GM12878 (cell line): ENCODE measurements at regions not wholly inside any gene's neighbourhood (a gene's known extent, or its start where the extent isn't known, plus 50 kb on each side); places are given as distances from the start of the nearest gene placed in this dataset.

ENCODE experiments used
- ATAC-seq: fragments of 200-7000 bp; cut with Tn5 transposase; 3 replicates; pipeline ENCODE4 v1.9.1; 2020; ENCODE audit warnings: mild to moderate bottlenecking, moderate library complexity
- BruUV-seq: library from RNA; stranded (reverse); fragments of 400-500 nt; replicated peaks from 2 replicates; lab custom pipeline; 2021; lab: Mats Ljungman, UMichigan
- CTCF ChIA-PET: fragments of 300-600 bp; sonication (Branson Sonifier 250); formaldehyde crosslinking; extraction: SDS; loops from one replicate; lab custom pipeline; 2021; ENCODE audit warnings: inconsistent platforms; lab: Yijun Ruan, JAX
- POLR2A ChIA-PET: fragments of 350-600 bp; formaldehyde crosslinking; extraction: SDS; loops from one replicate; lab custom pipeline; 2021; ENCODE audit warnings: inconsistent platforms; lab: Charles Lee
- RAD21 ChIA-PET: fragments of 300-600 bp; sonication (Branson Sonifier 250); formaldehyde crosslinking; loops from one replicate; lab custom pipeline; 2023; ENCODE audit warnings: antibody characterized with exemption; ENCODE audit not compliant: unreplicated experiment; lab: Charles Lee
- SMC1A ChIA-PET: fragments of 300-600 bp; sonication (Branson Sonifier 250); formaldehyde crosslinking; loops from one replicate; lab custom pipeline; 2023; ENCODE audit not compliant: unreplicated experiment, uncharacterized antibody; lab: Charles Lee
- DNase-seq: peaks from one replicate; pipeline ENCODE4 v3.0.0-alpha.2; 2011; ENCODE audit warnings: low read depth, low spot score
- FAIRE-seq: peaks from 3 replicates; lab custom pipeline; 2011; peaks lifted over from hg19 to GRCh38; lab: Jason Lieb, UNC
- H2AFZ ChIP-seq: 2 replicates; pipeline ENCODE4 v1.6.0; 2011; ENCODE audit warnings: low read depth, low read length, control low read depth; ENCODE audit not compliant: control insufficient read depth
- H3K27ac ChIP-seq: 2 replicates; pipeline ENCODE4 v1.5.1; 2011; ENCODE audit warnings: control low read depth; ENCODE audit not compliant: control insufficient read depth, insufficient read depth
- H3K27me3 ChIP-seq, 2 experiments: replicated peaks in 1 of 2; 2 replicates each; pipeline versions ENCODE4 v1.6.0 to v1.6.1; 2011; ENCODE audit warnings: low read length in 1 of 2; ENCODE audit not compliant: control insufficient read depth in 2 of 2, insufficient read depth in 2 of 2
- H3K36me3 ChIP-seq, 2 experiments: 2 replicates each; pipeline ENCODE4 v1.5.1; 2011; ENCODE audit warnings: low read length in 1 of 2; ENCODE audit not compliant: control insufficient read depth in 2 of 2, insufficient read depth in 2 of 2
- H3K4me1 ChIP-seq: 2 replicates; pipeline ENCODE4 v1.6.1; 2011; ENCODE audit warnings: mild to moderate bottlenecking, low read length, moderate library complexity, mixed read lengths; ENCODE audit not compliant: control insufficient read depth, insufficient read depth
- H3K4me2 ChIP-seq: 2 replicates; pipeline ENCODE4 v1.6.0; 2011; ENCODE audit warnings: control low read depth; ENCODE audit not compliant: control insufficient read depth, insufficient read depth
- H3K4me3 ChIP-seq: fragments of 200-600 bp; sonication (generic); 2 replicates; pipeline ENCODE4 v1.5.1; 2016
- H3K79me2 ChIP-seq: 2 replicates; pipeline ENCODE4 v1.6.0; 2011; ENCODE audit warnings: low read length; ENCODE audit not compliant: control insufficient read depth, insufficient read depth
- H3K9ac ChIP-seq: 2 replicates; pipeline ENCODE4 v1.8.0; 2011; ENCODE audit warnings: low read length, control low read depth, mixed read lengths; ENCODE audit not compliant: control insufficient read depth, insufficient read depth
- H3K9me3 ChIP-seq: replicated peaks from 3 replicates; pipeline ENCODE4 v1.5.1; 2011; ENCODE audit warnings: mild to moderate bottlenecking, low read length; ENCODE audit not compliant: control insufficient read depth, insufficient read depth
- H4K20me1 ChIP-seq: 2 replicates; pipeline ENCODE4 v1.6.0; 2011; ENCODE audit not compliant: control insufficient read depth, insufficient read depth
- CTCF ChIP-seq, 3 experiments: IDR thresholded peaks in 2 of 3; conservative IDR thresholded peaks in 1 of 3; 2 replicates each; pipeline ENCODE4 v1.5.1; 2011; ENCODE audit warnings: low read depth in 3 of 3, low read length in 3 of 3, mild to moderate bottlenecking in 3 of 3, control low read depth in 2 of 3, moderate library complexity in 2 of 3, inconsistent platforms in 1 of 3, mixed read lengths in 1 of 3; ENCODE audit not compliant: control insufficient read depth in 2 of 3, insufficient read depth in 1 of 3; ENCODE audit errors: extremely low read depth in 1 of 3
- HDAC2 ChIP-seq: fragments of 200-600 bp; sonication (generic); IDR thresholded peaks from 2 replicates; pipeline ENCODE4 v1.6.1; 2017
- IRF4 ChIP-seq: IDR thresholded peaks from 2 replicates; pipeline ENCODE4 v1.6.1; 2011; ENCODE audit warnings: low read depth, low read length
- NFYB ChIP-seq: IDR thresholded peaks from 2 replicates; pipeline ENCODE4 v1.6.1; 2011; ENCODE audit warnings: low read depth, mild to moderate bottlenecking, low read length, improper control_type of control experiment, moderate library complexity; ENCODE audit not compliant: insufficient read depth
- RB1 ChIP-seq: fragments of 450-650 bp; formaldehyde crosslinking; IDR thresholded peaks from 2 replicates; pipeline ENCODE4 v1.6.1; 2017; ENCODE audit warnings: mild to moderate bottlenecking, borderline replicate concordance
- SUZ12 ChIP-seq: fragments of 200-600 bp; sonication (generic); IDR thresholded peaks from one replicate; pipeline ENCODE4 v1.6.1; 2018; ENCODE audit warnings: antibody characterized with exemption, mild to moderate bottlenecking; ENCODE audit not compliant: unreplicated experiment
- ZSCAN29 ChIP-seq: fragments of 450-650 bp; IDR thresholded peaks from 2 replicates; pipeline ENCODE4 v1.6.1; 2017; ENCODE audit warnings: mild to moderate bottlenecking, moderate library complexity
- WGBS: methylation state at CpG from one replicate; pipeline ENCODE4 v1.1.6; 2016; ENCODE audit warnings: low lambda C conversion rate; ENCODE audit not compliant: insufficient replicate concordance, insufficient coverage; ENCODE audit errors: missing lambda C conversion rate; 5-methylcytosine and 5-hydroxymethylcytosine counted together
- in situ Hi-C: fragments of 300-500 bp; cut with MboI; formaldehyde crosslinking; loops from 9 replicates; pipeline ENCODE4 v1.14.3; 2018; ENCODE audit warnings: mixed read lengths
- intact Hi-C: fragments of 100-400 bp; cut with micrococcal nuclease; formaldehyde crosslinking; loops from one replicate; pipeline ENCODE4 v1.14.2; 2022; ENCODE audit not compliant: unreplicated experiment

DNA sequence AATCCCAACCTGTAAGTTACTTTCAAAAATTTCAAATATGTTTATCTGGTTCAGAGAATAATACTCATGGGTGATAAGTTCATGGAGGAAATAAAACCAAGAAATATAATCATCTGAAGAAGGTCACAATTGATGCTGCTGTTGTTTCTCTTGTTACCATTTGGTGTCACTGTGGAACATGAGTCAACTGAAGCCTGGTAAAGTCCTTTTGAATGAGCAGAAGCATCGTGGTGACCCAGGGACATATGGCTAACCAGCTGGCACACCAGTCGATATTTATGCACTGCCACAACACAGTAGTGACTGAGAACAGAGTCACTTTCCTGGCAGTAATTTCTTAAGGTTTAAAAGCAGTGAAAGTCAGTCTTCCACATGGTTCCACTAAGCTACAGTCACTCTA, 612.9 kb upstream of the TLE4 start:
- ATAC-seq (no peak), FAIRE-seq (no peak), DNase-seq (no peak)
- Histone ChIP-seq H3K27me3 (no peaks in the 10 kb centered on the region), H3K4me2 (no peak overlapping the region), H3K4me1 (no peaks in the 10 kb centered on the region), H3K79me2 (no peaks in the 10 kb centered on the region), H3K27ac (no peak overlapping the region), H3K9ac (no peak overlapping the region), H3K9me3 (no peaks in the 10 kb centered on the region; the same call in 2 of the 3 replicates), H4K20me1 (no peaks in the 10 kb centered on the region)
- CTCF ChIA-PET: no interaction called here
- intact Hi-C loops: no loop called here
- POLR2A ChIA-PET: interaction anchor here (0.6 kb wide), 1 partner anchor 114 kb away, joined by 3 read pairs; no protein-coding TSS in a partner anchor
- RAD21 ChIA-PET: no interaction called here
- no TSS peak for BruUV-seq
- WGBS: 20% methylated on average over 2 of the region's 2 CpGs
- in situ Hi-C loops: loop anchor here (5.0 kb wide), 1 partner anchor 48 kb away; no protein-coding TSS in a partner anchor
- SMC1A ChIA-PET: no interaction called here
- TF ChIP-seq RB1 (no peak), CTCF (IDR thresholded peaks at IDR 0.05 in 2 of 3, conservative IDR thresholded peaks at IDR 0.05 in 1 of 3; ENCODE audit: control insufficient read depth in 2 of 3, extremely low read depth in 1 of 3, insufficient read depth in 1 of 3, low read depth in 3 of 3, low read length in 3 of 3) (peak in 1 of 3 experiments; percentile 7; a peak in 1 of 6 replicates), SUZ12 (no peak)
- TF ChIP-seq, all 136 proteins: peak for 1
- H3K36me3 ChIP-seq: no peaks in the 10 kb centered on the region
- H3K4me3 ChIP-seq: no peak overlapping the region
- H2AFZ ChIP-seq: no peak overlapping the region

- no peak for ATAC-seq
- no peaks in the 10 kb centered on the region; the same call in 2 of the 3 replicates for H3K9me3 ChIP-seq
- H3K36me3 ChIP-seq: no peaks in the 10 kb centered on the region
- DNase-seq: no peak
- no peaks in the 10 kb centered on the region for H3K27me3 ChIP-seq
- no peak overlapping the region for H3K4me2 ChIP-seq
- POLR2A ChIA-PET: no interaction called here
- FAIRE-seq: no peak
- no peaks in the 10 kb centered on the region for H3K79me2 ChIP-seq
- CTCF ChIA-PET: no interaction called here
- intact Hi-C loops (no loop called here), in situ Hi-C loops (no loop called here)
- SMC1A ChIA-PET: no interaction called here
- no peak overlapping the region for H3K9ac ChIP-seq
- no peaks in the 10 kb centered on the region for H3K4me1 ChIP-seq
- H3K27ac ChIP-seq: no peak overlapping the region
- H2AFZ ChIP-seq: no peak overlapping the region
- BruUV-seq: no TSS peak
- no peak overlapping the region for H3K4me3 ChIP-seq
- RAD21 ChIA-PET: no interaction called here
- H4K20me1 ChIP-seq: no peaks in the 10 kb centered on the region
- 0% methylated on average over 2 of the region's 2 CpGs for WGBS
- TF ChIP-seq IRF4 (no peak), ZSCAN29 (no peak), NFYB (no peak), HDAC2 (no peak)
- TF ChIP-seq, all 136 proteins: peak for 0
Measured at GRCh38 chr9:78962156-78962555, 609.6 kb upstream of the TLE4 start.
